Ishikawa (cell line): ENCODE measurements at regions not wholly inside any gene's neighbourhood (a gene's known extent, or its start where the extent isn't known, plus 50 kb on each side); places are given as distances from the start of the nearest gene placed in this dataset.

Experiments used
- CEBPB ChIP-seq: IDR thresholded peaks from 2 replicates; pipeline ENCODE4 v1.6.1; 2012
- CREB1 ChIP-seq: IDR thresholded peaks from 2 replicates; pipeline ENCODE4 v1.6.1; 2012; ENCODE audit warnings: low read depth
- EGR1 ChIP-seq: IDR thresholded peaks from 2 replicates; pipeline ENCODE4 v1.6.1; 2012
- EP300 ChIP-seq: IDR thresholded peaks from 2 replicates; pipeline ENCODE4 v1.6.1; 2012; ENCODE audit warnings: borderline replicate concordance
- FOXM1 ChIP-seq: IDR thresholded peaks from 2 replicates; pipeline ENCODE4 v1.6.1; 2012; ENCODE audit warnings: low read depth, borderline replicate concordance
- NFIC ChIP-seq: IDR thresholded peaks from 2 replicates; pipeline ENCODE4 v1.6.1; 2012
- RAD21 ChIP-seq: IDR thresholded peaks from 2 replicates; pipeline ENCODE4 v1.6.1; 2012; ENCODE audit warnings: low read depth
- TAF1 ChIP-seq: IDR thresholded peaks from 2 replicates; pipeline ENCODE4 v1.6.1; 2012; ENCODE audit warnings: low read depth, mild to moderate bottlenecking
- TCF12 ChIP-seq: IDR thresholded peaks from 2 replicates; pipeline ENCODE4 v1.6.1; 2012; ENCODE audit warnings: low read depth
- TEAD4 ChIP-seq: IDR thresholded peaks from 2 replicates; pipeline ENCODE4 v1.6.1; 2012
- YY1 ChIP-seq: IDR thresholded peaks from 2 replicates; pipeline ENCODE4 v1.6.1; 2012; ENCODE audit warnings: low read depth
- ZBTB7A ChIP-seq: IDR thresholded peaks from 2 replicates; pipeline ENCODE4 v1.6.1; 2012; ENCODE audit warnings: low read depth
- TF ChIP-seq, protein P1 (sequence below): IDR thresholded peaks from 2 replicates; pipeline ENCODE4 v1.6.1; 2012
- TF ChIP-seq, protein P2 (sequence below): IDR thresholded peaks from 2 replicates; pipeline ENCODE4 v1.6.1; 2012; ENCODE audit warnings: low read depth, mild to moderate bottlenecking
- TF ChIP-seq, protein P3 (sequence below): IDR thresholded peaks from 2 replicates; pipeline ENCODE4 v1.6.1; 2012

DNA sequence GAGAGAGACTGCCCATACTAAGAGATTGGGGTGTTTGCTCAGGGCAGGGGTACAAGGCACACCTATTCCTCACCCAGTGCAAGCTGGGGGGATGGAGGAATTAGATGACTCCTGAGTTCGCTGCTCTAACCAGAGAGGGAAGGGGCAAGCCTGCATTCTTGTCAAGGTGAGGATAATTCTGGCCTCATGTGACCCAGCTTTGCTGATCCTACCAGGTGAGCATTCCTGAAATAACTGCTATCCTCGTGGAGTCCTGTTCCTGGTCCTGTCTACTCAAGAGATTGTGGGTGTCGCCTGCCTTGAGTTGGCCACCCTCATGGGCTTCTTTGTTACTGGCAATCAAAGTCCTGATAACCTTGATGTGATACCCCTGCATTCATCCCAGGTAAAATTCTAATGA lies 206.0 kb downstream of the SPP2 start:
- no peak for TF ChIP-seq TAF1
- no peak for TF ChIP-seq ZBTB7A
- TF ChIP-seq CEBPB: no peak
- TF ChIP-seq EP300: peak; percentile 22; the same call in 1 of the 2 replicates
- TF ChIP-seq YY1: no peak
- no peak for TF ChIP-seq NFIC
- TF ChIP-seq TEAD4: peak; percentile 77
- TF ChIP-seq FOXM1: no peak
- TF ChIP-seq, protein P1, sequence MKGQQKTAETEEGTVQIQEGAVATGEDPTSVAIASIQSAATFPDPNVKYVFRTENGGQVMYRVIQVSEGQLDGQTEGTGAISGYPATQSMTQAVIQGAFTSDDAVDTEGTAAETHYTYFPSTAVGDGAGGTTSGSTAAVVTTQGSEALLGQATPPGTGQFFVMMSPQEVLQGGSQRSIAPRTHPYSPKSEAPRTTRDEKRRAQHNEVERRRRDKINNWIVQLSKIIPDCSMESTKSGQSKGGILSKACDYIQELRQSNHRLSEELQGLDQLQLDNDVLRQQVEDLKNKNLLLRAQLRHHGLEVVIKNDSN: peak; percentile 61
- no peak for TF ChIP-seq RAD21
- TF ChIP-seq, protein P2, sequence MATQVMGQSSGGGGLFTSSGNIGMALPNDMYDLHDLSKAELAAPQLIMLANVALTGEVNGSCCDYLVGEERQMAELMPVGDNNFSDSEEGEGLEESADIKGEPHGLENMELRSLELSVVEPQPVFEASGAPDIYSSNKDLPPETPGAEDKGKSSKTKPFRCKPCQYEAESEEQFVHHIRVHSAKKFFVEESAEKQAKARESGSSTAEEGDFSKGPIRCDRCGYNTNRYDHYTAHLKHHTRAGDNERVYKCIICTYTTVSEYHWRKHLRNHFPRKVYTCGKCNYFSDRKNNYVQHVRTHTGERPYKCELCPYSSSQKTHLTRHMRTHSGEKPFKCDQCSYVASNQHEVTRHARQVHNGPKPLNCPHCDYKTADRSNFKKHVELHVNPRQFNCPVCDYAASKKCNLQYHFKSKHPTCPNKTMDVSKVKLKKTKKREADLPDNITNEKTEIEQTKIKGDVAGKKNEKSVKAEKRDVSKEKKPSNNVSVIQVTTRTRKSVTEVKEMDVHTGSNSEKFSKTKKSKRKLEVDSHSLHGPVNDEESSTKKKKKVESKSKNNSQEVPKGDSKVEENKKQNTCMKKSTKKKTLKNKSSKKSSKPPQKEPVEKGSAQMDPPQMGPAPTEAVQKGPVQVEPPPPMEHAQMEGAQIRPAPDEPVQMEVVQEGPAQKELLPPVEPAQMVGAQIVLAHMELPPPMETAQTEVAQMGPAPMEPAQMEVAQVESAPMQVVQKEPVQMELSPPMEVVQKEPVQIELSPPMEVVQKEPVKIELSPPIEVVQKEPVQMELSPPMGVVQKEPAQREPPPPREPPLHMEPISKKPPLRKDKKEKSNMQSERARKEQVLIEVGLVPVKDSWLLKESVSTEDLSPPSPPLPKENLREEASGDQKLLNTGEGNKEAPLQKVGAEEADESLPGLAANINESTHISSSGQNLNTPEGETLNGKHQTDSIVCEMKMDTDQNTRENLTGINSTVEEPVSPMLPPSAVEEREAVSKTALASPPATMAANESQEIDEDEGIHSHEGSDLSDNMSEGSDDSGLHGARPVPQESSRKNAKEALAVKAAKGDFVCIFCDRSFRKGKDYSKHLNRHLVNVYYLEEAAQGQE: no peak
- no peak for TF ChIP-seq TCF12
- no peak for TF ChIP-seq EGR1

DNA sequence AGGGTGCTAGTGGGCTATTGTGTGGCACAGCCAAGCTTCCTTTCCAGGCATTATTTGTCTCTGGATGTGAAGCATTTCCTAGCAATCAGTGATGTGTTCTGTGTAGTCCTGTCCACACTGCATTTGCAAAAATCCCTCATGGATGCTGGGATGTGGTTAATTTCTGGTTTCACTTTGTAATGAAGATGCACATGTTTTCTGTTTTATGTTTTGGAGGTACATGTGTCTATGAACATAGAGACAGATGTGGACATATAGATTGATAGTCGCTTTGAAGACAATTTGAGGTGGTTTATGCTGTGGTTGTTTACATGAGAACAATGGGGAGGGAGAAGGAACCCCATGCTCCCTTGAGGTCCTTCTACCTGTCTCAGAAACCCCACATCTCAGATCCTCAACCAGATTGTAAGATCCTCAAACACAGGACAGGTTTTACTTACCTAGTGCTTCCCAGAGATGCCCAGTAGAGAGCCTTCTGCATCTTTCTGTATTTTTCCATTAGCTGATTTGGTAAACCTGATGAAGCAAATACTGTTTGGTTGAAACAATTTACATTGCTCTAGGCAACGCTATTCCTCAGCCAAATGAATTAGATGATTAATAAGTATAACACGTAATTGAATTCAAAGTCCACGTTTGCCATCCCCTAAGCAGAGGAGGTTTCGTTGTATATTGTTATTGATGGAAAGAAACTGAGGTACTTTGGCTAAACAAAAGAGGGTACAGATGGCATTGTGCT lies 204.4 kb downstream of the SPP2 start:
- TF ChIP-seq, protein P3, sequence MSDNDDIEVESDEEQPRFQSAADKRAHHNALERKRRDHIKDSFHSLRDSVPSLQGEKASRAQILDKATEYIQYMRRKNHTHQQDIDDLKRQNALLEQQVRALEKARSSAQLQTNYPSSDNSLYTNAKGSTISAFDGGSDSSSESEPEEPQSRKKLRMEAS: no peak

DNA sequence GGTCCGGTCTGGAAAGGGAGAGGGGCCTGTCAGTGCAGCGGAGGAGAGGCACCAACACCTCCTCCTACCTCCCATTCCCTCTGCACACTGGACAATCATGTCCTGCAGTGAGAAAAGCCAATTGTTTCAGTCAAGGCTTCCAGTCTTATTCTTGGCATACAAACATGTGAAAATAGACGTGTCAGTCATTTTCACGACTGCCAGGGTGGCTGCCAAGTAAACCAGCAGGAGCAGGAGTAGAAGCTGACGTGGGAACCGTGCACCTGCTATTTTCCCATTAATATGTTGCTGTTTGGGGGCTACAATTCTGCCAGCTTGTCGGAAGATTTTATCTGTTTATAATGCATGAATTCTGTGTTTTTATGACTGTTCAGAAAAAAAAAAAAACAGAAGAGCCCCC lies 202.3 kb downstream of the SPP2 start:
- TF ChIP-seq TCF12 (peak; percentile 91), TEAD4 (peak; percentile 65), CREB1 (no peak), NFIC (peak; percentile 92), FOXM1 (peak; percentile 84; the same call in 1 of the 2 replicates), EP300 (peak; percentile 95), RAD21 (peak; percentile 10; the same call in 1 of the 2 replicates)
- TF ChIP-seq, protein P3: 0 out of 2 replicates have a peak, but pooled peaks have one; percentile 7
- TF ChIP-seq, protein P1: no peak

DNA sequence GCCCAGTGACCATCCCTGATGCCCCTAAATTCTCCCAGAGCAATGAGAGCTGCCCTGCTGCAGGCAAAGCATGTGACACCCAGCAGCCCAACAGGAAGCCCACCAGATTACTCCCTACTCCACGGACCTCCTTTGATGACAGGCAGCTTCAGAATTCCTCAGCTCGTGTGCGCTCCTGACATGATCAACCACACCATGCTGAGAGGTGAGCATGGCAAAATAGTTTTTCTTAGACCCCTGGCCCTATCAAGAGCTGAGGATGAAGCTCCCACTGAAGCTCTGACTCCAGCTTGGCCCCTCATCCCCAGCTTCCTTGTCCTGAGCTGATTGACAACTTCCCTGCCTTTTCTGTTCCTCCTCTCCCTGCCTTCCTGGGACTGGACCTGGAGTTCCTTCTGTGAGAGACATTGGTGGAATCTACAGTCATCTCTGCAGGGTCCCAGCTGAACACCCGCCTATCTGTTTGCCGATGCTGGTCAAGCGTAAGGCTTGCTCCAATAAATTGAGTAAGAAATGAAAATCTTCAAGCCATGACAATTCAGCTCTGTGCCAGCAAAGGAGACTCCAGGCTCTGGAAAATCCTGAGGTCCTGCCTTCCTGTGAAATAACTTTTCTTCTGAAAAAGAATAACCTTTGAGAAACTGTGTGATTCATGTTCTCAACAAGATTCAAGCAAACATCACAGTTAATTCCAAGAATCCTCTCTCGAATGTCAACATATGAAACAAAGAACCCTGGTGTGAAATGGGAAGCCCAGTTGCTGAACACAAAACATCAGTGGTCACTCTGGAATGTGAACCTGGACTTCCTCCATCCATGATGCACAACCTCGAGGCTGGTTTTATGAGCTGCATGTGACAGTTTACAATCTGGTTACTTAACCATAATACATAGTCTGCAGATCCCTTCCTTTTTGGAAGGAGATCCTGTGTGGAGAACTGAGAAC lies 201.1 kb downstream of the SPP2 start:
- TF ChIP-seq, protein P1: peak; percentile 17; the same call in 1 of the 2 replicates
- TF ChIP-seq EP300 (peak; percentile 96), YY1 (0 out of 2 replicates have a peak, but pooled peaks have one; percentile 17), TEAD4 (peak; percentile 92), CREB1 (no peak), NFIC (peak; percentile 90), TAF1 (no peak), CEBPB (0 out of 2 replicates have a peak, but pooled peaks have one; percentile 3), ZBTB7A (0 out of 2 replicates have a peak, but pooled peaks have one; percentile 35), TCF12 (peak; percentile 89), RAD21 (peak; percentile 11; the same call in 1 of the 2 replicates), FOXM1 (peak; percentile 90), EGR1 (no peak)
- TF ChIP-seq, protein P3: peak; percentile 84
- TF ChIP-seq, protein P2: no peak

DNA sequence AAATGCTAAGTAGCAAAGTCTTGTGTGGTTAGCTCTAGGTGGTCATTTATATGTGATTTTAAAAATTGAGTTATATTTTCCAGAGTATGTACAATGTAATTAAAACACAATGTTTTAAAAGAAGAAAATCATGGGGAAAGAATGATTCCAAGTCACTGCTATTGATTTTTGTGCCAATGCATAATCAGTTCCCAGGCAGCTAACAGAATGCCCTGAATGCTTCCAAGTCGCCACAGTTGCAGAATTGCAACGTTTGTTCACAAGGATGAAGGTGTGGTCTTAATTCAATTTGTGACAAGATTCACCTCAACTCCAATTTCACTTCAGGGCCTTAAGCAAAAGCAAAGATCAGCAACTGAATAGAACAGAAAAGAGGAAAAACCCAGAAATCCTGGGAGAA lies 200.4 kb downstream of the SPP2 start:
- TF ChIP-seq FOXM1 (no peak), TEAD4 (no peak)
